ENCODE measurements at regions not wholly inside any gene's neighbourhood (a gene's known extent, or its start where the extent isn't known, plus 50 kb on each side); places are given as distances from the start of the nearest gene placed in this dataset.

- TF ChIP-seq, protein P1, sequence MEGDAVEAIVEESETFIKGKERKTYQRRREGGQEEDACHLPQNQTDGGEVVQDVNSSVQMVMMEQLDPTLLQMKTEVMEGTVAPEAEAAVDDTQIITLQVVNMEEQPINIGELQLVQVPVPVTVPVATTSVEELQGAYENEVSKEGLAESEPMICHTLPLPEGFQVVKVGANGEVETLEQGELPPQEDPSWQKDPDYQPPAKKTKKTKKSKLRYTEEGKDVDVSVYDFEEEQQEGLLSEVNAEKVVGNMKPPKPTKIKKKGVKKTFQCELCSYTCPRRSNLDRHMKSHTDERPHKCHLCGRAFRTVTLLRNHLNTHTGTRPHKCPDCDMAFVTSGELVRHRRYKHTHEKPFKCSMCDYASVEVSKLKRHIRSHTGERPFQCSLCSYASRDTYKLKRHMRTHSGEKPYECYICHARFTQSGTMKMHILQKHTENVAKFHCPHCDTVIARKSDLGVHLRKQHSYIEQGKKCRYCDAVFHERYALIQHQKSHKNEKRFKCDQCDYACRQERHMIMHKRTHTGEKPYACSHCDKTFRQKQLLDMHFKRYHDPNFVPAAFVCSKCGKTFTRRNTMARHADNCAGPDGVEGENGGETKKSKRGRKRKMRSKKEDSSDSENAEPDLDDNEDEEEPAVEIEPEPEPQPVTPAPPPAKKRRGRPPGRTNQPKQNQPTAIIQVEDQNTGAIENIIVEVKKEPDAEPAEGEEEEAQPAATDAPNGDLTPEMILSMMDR (optimal IDR thresholded peaks at IDR 0.05 in 1 of 3, IDR thresholded peaks at IDR 0.05 in 1 of 3, conservative IDR thresholded peaks at IDR 0.05 in 1 of 3; ENCODE audit: extremely low read depth in 1 of 3, insufficient read depth in 2 of 3, low read length in 3 of 3) = no peak
- TF ChIP-seq EZH2 (IDR thresholded peaks at IDR 0.05; ENCODE audit: low read length) = no peak
Observed at GRCh38 chr10:83038631-83039030, 1100.7 kb upstream of the GHITM start.

Data from keratinocyte (primary cell).